Brain microvascular endothelial cell (primary cell): ENCODE measurements at regions not wholly inside any gene's neighbourhood (a gene's known extent, or its start where the extent isn't known, plus 50 kb on each side); places are given as distances from the start of the nearest gene placed in this dataset.
"Not testable (repeated sequence)": the region's sequence is repeated elsewhere in the genome, so short reads cannot be mapped to it uniquely, and the experiment has no call there.

Source experiments
- DNase-seq: peaks from one replicate; pipeline ENCODE4 v3.0.0-alpha.2; 2020
- H3K27ac ChIP-seq: fragments of 250-450 bp; sonication (Bioruptor Pico); 2 replicates; pipeline ENCODE4 v1.5.1; 2020; ENCODE audit warnings: mild to moderate bottlenecking, moderate library complexity
- H3K27me3 ChIP-seq: fragments of 250-450 bp; sonication (Bioruptor Pico); replicated peaks from 2 replicates; pipeline ENCODE4 v1.5.1; 2020; ENCODE audit warnings: mild to moderate bottlenecking
- H3K36me3 ChIP-seq: fragments of 250-450 bp; sonication (Bioruptor Pico); replicated peaks from 2 replicates; pipeline ENCODE4 v1.5.1; 2020; ENCODE audit warnings: mild to moderate bottlenecking
- H3K4me3 ChIP-seq: 2 replicates; pipeline ENCODE4 v1.5.1; 2011; ENCODE audit warnings: low read depth, mild to moderate bottlenecking, control low read depth, low read length, moderate library complexity
- CTCF ChIP-seq: IDR thresholded peaks from 2 replicates; pipeline ENCODE4 v1.5.1; 2011; ENCODE audit warnings: low read depth, mild to moderate bottlenecking, moderate library complexity, low read length, control low read depth, inconsistent platforms; ENCODE audit errors: missing control alignments
- in situ Hi-C: cut with HindIII; loops from 2 replicates; pipeline ENCODE4 v1.10.0; 2017; ENCODE audit warnings: low sequenced_read_pairs, low pct_ligation_motif_present

DNA sequence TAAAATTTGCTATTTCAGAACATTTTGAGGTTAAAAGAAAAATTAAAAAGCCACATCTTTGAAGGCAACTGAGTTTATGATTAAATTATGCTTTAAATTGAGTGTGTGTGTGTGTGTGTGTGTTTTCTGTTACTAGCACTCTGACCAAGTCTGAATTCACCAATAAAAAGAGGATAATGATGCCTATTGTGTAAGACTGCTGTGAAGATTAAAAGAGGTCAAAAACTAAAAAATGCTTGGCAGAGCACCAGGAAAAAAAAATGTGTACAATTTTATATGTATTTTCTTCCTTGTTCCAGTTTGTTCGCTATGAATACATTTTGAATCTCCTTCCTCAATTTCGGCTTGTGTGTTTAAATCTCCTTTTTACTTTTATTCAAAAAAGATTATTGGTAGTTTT, 316.6 kb upstream of the MAGI2 start:
- H3K4me3 ChIP-seq: no peak overlapping the region

GRCh38 chr7:79767876-79768560, 314.6 kb upstream of the MAGI2 start:
- H3K4me3 ChIP-seq, H3K27ac ChIP-seq, DNase-seq, H3K27me3 ChIP-seq, H3K36me3 ChIP-seq, in situ Hi-C loops: not testable (repeated sequence)

More for the DNA sequence above, 316.6 kb upstream of the MAGI2 start:
- in situ Hi-C loops: no loop called here
- no peaks in the 10 kb centered on the region for H3K27me3 ChIP-seq
- H3K27ac ChIP-seq: no peak overlapping the region
- H3K36me3 ChIP-seq: no peaks in the 10 kb centered on the region
- DNase-seq: no peak
- TF ChIP-seq CTCF: no peak

DNA sequence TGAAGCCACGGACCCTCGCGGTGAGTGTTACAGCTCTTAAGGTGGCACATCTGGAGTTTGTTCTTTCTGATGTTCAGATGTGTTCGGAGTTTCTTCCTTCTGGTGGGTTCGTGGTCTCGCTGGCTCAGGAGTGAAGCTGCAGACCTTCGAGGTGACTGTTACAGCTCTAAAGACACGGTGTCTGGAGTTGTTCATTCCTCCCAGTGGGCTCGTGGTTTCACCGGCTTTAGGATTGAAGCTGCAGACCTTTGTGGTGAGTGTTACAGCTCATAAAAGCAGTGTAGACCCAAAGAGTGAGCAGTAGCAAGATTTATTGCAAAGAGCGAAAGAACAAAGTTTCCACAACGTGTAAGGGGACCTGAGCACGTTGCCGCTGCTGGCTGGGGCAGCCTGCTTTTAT, 313.7 kb upstream of the MAGI2 start:
- H3K36me3 ChIP-seq, in situ Hi-C loops, H3K27ac ChIP-seq, H3K4me3 ChIP-seq, H3K27me3 ChIP-seq, DNase-seq: not testable (repeated sequence)

DNA sequence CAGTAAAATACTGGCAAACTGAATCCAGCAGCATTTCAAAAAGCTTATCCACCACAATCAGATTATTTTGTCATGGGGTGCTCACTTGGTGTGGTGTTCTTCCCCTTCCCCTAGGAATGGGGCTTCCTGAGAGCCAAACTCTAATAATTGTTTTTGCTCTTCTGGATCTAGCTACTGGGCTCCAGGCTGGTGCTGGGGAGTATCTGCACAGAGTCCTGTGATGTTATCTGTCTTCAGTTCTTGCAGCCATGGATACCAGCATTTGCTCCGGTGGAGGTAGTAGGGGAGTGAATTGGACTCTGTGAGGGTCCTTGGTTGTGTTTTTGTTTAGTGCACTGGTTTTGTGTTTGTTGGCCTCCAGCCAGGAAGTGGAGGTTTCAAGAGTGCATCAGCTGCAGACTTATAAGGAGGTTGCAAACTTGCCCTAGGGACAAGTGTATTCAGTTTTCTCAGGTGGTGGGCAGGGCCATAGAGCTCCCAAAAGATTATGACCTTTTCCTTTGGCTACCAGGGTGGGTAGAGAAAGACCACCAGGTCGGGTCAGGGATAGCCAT, 308.5 kb upstream of the MAGI2 start:
- DNase-seq: no peak
- no peak overlapping the region for H3K27ac ChIP-seq

DNA sequence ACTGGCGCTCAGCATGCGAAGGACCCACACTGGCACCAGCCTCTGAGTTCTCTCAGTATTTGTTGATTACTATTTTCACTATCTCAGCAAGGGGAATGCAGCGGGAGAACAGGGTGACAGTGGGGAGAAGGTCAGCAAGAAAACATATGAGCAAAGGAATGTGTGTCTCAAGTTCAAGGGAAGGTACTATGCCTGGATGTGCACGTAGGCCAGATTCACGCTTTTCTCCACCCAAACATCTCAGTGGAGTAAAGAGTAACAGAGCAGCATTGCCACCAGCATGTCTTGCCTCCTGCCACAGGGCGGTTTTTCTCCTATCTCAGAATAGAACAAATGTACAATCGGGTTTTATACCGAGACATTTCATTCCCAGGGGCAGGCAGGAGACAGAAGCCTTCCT, 297.5 kb upstream of the MAGI2 start:
- H3K4me3 ChIP-seq, H3K36me3 ChIP-seq, H3K27ac ChIP-seq, DNase-seq, in situ Hi-C loops, H3K27me3 ChIP-seq: not testable (repeated sequence)

More for the DNA sequence above, 308.5 kb upstream of the MAGI2 start:
- H3K4me3 ChIP-seq: no peak overlapping the region
- in situ Hi-C loops: no loop called here
- no peak for TF ChIP-seq CTCF
- no peaks in the 10 kb centered on the region for H3K27me3 ChIP-seq
- no peaks in the 10 kb centered on the region for H3K36me3 ChIP-seq

- no peaks in the 10 kb centered on the region for H3K27me3 ChIP-seq
- in situ Hi-C loops: no loop called here
- no peaks in the 10 kb centered on the region for H3K36me3 ChIP-seq
- no peak for TF ChIP-seq CTCF
- H3K4me3 ChIP-seq: no peak overlapping the region
- no peak for DNase-seq
- no peak overlapping the region for H3K27ac ChIP-seq
Observed at GRCh38 chr7:79749856-79750255, 296.4 kb upstream of the MAGI2 start.

DNA sequence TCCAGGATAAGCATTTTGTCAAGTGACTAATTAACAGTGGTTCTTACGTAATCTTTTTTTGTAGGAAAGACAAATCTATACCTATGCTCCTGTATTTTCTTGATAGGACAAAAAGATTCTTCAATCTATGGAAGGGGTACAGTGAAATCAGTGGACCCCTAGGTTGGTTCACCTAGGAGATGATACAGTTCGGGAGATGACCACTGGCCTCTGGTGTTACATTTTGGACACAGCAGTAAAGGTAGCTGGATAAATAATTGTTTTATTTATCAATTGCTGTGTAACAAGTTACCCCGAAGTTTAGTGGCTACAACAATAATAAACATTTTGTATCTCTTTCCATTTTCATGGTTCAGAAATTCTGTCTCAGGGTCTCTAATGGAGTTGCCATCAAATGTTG, 288.2 kb upstream of the MAGI2 start:
- no peak overlapping the region for H3K27ac ChIP-seq
- no peaks in the 10 kb centered on the region for H3K36me3 ChIP-seq
- in situ Hi-C loops: no loop called here
- no peaks in the 10 kb centered on the region for H3K27me3 ChIP-seq
- no peak overlapping the region for H3K4me3 ChIP-seq
- TF ChIP-seq CTCF: peak; percentile 54
- DNase-seq: no peak
